22Rv1 (cell line): ENCODE measurements at regions not wholly inside any gene's neighbourhood (a gene's known extent, or its start where the extent isn't known, plus 50 kb on each side); places are given as distances from the start of the nearest gene placed in this dataset.

ENCODE experiments used
- ZFX ChIP-seq: fragments of 450-650 bp; IDR thresholded peaks from 2 replicates; pipeline ENCODE4 v1.6.1; 2017; ENCODE audit warnings: antibody characterized with exemption, borderline replicate concordance
- TF ChIP-seq, protein P1 (sequence below): fragments of 450-650 bp; IDR thresholded peaks from 2 replicates; pipeline ENCODE4 v1.5.1; 2017; ENCODE audit warnings: mild to moderate bottlenecking

DNA sequence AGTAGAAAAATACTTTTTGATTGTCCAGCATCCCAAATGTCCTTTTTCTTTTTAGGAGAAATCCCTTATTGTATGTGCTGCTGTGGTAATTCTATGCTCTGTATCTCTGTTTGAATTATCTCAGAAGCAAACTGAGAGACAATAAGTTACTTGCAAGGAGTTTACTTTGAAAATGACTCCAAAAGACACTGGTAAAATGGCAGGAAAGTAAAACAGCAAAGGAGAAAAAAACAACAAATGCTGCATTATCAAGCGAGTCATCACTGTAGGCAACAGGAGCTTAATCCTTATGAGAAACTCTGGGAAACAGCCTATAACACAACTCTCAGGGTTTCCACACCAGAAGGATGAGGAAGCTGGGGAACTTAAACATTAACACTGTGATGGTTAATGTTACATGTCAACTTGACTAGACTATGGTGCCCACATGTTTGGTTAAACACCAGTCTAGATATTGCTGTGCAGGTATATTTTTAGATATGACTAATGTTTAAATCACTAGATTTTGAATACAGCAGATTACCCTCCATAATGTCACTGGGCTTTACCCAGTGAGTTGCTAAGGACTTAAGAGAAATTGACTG lies 92.6 kb upstream of the GAS1 start:
- TF ChIP-seq, protein P1, sequence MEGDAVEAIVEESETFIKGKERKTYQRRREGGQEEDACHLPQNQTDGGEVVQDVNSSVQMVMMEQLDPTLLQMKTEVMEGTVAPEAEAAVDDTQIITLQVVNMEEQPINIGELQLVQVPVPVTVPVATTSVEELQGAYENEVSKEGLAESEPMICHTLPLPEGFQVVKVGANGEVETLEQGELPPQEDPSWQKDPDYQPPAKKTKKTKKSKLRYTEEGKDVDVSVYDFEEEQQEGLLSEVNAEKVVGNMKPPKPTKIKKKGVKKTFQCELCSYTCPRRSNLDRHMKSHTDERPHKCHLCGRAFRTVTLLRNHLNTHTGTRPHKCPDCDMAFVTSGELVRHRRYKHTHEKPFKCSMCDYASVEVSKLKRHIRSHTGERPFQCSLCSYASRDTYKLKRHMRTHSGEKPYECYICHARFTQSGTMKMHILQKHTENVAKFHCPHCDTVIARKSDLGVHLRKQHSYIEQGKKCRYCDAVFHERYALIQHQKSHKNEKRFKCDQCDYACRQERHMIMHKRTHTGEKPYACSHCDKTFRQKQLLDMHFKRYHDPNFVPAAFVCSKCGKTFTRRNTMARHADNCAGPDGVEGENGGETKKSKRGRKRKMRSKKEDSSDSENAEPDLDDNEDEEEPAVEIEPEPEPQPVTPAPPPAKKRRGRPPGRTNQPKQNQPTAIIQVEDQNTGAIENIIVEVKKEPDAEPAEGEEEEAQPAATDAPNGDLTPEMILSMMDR = no peak
- no peak for TF ChIP-seq ZFX
